NOMO-1 (cell line): ENCODE measurements at regions not wholly inside any gene's neighbourhood (a gene's known extent, or its start where the extent isn't known, plus 50 kb on each side); places are given as distances from the start of the nearest gene placed in this dataset.

ENCODE experiments used
- DNase-seq, 2 experiments: peaks; one replicate each; lab custom pipeline; 2025; ENCODE audit not compliant: unreplicated experiment in 2 of 2; lab: John Stamatoyannopoulos, UW

- DNase-seq: no peak
These were observed 559.9 kb downstream of the PLPP3 start for GRCh38 chr1:56019472-56019871.

DNA sequence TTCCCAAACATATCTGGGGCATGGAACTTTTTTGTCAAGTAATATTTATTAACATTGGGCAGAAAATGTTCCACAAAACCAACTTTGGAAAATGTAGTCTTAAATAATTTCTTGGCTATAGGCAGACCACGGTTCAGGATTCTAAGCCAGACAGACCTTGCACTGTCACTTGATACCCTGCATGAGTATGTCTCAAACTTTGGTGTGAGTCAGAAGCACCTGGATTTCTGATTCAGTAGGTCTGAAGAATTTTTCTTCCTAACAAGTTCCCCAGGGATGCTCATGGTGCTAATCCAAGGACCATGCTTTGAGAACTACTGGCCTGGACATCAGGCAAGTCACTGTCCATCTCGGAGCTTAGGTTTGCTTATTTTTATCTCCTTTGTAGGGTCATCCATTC lies 562.0 kb downstream of the PLPP3 start:
- no peak for DNase-seq

DNA sequence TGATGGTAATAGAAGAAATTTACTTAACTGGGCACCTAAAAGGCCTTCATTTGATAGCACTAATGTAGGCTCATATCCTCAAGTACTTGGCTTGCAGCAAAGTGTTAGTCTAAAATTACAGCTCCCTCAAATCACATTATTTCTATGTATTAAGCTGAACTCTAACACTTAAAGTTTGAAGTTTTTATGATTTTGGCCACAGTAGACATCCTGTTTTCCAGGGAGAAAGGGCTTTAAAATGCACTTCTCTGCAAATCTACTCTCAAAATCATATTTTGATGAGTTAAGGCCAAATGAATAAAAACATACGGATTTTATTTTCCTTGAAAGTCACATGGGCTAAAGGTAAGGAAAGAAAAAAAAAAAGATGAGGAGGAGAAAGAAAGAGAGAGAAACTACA lies 575.5 kb downstream of the PLPP3 start:
- DNase-seq: no peak

- DNase-seq: no peak
These were observed 577.1 kb downstream of the PLPP3 start for GRCh38 chr1:56002231-56002630.

DNA sequence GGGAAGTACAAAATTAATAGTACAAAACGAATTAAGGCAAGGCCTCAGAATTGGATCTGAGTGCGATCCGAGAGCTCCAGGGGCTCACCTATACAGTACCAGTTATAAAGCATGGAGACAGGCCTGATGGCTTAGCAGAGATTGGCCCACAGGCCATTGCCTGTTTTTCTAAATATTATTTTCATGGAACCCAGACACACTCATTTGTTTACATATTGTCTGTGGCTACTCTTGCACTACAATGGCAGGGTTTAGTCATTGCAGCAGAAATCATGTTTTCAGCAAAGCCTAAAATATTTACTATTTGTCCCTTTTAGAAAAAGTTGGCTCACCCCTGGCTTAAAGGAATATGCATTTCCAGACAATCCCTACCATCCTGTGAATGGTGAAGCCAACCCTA lies 578.9 kb downstream of the PLPP3 start:
- no peak for DNase-seq

DNA sequence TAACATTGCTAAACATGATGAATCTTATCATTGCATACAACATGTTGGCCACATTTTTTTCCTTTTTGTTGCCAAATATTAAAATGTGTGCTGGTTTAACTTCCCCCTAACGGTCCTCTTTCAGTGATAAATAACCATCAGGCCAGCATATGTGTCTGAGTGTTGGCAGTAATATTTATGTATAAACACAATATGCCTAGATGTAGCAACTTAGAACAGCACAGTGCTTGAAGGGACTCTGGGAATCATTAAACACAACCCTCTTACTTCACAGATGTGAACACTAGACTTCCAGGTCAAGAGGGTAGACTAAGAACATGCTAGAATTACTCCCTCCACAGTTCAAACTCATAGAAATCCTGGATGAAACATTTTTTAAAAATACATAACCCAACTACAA lies 581.8 kb downstream of the PLPP3 start:
- DNase-seq: no peak

- no peak for DNase-seq
These were observed 585.6 kb downstream of the PLPP3 start for GRCh38 chr1:55993646-55994318.

DNA sequence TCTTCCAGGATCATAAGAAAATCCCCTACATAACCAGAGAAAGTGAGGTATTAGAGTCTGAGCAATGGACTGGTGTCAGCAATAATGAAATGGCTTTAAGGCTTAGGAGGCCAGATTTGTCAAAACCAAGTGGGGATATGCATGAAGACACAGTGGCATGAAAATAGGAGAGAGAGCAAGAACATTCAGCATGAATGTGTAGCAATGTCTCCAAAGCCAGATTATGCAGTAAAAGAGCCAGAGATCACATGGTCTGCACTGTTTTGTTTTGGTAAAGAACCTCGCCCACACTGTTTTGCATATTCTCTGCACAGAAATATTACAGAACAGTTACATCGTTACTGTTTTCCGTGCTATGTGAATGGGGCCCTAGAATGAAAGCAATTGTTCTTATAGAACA lies 589.4 kb downstream of the PLPP3 start:
- DNase-seq: no peak

DNA sequence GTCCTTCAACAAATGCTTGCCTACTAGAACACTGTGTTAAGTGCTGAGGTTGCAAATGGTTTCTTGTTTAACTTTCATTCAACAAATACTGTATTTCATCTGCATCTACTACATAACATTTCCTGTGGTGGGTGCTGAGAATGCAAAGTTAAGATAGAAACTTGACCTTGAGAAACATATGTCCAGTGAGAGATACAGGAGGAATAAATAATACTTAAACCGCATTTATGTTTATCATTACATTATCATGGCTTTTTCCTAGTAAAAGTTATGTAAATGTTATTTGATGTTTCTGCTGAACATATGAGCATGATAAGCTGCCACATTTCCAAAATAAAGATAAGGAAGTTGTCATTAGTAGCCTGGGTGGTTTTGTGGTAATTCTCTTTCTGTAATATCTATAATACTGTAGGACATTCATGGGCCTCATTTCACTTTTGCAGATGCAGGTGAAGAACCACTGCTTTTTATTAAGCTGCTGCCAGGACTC lies 590.4 kb downstream of the PLPP3 start:
- no peak for DNase-seq

- DNase-seq: no peak
These were observed 591.7 kb downstream of the PLPP3 start for GRCh38 chr1:55987491-55988249.

DNA sequence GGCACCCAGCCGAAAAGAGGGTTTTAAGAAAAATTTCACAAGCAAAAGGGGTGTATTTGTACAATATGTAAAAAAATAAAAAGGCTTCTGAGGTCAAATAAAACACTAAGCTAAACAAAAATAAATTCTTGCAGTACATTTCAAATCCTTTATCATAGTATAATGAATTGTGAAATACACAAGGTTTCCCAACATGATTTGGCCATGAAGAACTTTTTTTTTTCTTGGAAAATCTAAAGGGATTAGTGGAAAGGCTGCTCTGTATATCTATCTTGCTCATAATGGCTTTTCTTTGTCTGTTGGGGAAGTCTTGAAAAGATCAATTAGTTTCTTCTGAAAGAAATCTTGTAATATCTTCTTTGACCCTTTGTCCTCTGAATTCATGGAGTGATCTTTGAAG lies 593.4 kb downstream of the PLPP3 start:
- no peak for DNase-seq

- DNase-seq: no peak
These were observed 598.2 kb downstream of the PLPP3 start for GRCh38 chr1:55981010-55981650.

DNA sequence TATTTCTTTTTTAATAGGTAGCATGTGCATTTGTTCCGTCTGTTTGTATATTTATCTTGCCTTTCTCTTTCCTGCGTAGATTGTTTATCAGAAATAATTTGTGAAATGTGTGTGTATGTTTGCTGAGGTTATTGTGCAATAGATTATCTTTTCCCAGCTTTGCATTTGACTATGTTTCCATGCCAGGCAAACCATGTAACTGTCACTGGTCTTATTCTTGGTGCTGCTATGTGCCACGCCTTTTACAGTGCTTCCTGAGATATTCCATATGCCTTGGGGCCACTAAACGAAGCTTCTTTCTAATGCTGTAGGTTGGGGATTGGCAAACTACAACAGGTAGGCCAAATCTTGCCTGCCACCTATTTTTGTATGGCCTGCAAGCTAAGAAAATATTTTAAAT lies 598.8 kb downstream of the PLPP3 start:
- DNase-seq: no peak

DNA sequence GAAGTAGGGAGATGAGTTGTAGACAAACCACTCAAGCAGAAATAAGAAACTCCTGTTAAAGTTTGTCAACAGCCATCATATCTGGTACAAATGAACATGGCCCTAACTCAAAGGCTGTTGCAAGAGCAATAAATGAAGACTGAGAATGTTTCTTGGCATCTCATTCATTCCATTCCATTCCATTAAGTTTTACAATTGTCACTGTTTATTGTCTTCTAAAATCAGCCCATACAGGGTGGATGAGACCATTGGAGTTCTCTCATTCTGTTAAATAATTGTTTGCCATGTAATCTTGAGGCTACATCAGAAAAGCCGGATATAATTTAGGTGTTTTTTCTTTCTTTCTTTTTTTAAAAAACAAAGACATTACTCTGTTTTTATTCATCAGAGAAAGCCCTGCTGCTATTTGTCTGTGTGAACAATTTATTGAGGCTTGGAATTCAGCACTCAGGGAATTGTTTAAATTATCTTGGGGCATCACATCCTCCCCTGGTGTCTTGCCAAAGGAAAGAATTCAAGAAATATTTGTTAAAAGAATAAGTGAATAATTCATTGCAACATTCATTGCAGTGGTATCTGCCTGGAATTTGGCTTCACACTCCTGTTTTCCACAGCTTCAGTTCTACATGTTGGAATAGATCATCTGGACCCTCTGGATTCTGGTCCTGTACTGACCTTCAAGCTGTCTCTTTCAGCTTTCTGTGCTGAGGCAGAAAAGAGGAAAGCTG lies 604.5 kb downstream of the PLPP3 start:
- no peak for DNase-seq

GRCh38 chr1:55970526-55971110 lies 608.7 kb downstream of the PLPP3 start:
- DNase-seq: no peak

GRCh38 chr1:55969322-55969721 lies 610.0 kb downstream of the PLPP3 start:
- no peak for DNase-seq

DNA sequence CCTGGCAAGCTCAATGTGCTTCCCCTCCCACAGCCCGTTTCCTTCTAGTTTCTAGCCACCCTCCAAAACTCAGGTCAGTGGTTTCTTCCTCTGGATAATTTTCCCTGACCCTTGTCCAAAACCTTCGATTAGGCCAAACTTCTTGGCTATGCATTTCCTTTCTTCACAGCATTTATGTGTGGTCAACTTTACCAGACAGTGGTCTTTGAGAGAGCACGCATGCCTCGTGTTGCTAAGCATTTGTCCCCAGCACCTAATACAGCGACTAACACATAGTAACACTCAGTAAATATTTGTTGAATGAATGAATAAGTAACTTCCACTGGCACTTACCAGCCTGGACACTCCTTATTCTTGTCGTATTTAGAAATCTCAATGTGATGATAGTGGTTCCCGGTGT lies 610.7 kb downstream of the PLPP3 start:
- DNase-seq: no peak

- DNase-seq: no peak
These were observed 613.3 kb downstream of the PLPP3 start for GRCh38 chr1:55965981-55966461.

DNA sequence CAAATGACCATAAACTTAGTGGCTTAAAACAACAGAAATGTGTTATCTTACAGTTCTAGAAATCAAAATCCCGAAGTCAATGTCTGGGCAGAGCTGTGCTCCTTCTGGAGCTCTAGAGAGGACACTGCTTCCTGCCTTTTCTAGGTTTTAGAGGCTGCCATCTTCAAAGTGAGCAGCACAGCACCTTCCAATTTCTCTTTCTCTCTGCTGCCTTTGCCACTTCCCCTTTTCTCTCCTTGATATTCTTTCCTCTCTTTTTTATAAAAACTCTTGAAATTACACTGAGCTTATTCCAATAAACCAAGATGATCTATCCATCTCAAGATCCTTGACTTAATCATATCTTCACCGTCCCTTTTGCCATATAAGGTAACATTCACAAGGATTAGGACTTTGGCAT lies 616.9 kb downstream of the PLPP3 start:
- no peak for DNase-seq

DNA sequence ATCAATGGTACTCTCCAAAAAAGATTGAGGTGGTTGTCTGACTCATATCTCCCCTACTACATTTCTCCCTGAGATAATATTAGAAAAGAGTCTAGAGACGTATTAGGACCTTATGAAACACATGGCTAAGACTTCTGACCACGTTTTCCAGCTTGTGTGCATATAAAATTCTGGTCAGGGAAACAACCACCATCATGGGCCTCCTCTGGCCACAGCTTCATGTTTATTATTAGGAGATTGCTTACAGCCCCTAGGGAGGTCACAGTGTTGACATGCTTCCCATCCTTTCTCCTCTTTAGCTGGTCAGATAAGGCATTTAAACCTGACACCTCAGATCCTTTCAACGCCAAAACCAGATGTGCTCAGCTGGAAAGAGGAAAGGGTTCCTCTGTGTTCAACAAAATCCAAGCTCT lies 620.2 kb downstream of the PLPP3 start:
- no peak for DNase-seq

DNA sequence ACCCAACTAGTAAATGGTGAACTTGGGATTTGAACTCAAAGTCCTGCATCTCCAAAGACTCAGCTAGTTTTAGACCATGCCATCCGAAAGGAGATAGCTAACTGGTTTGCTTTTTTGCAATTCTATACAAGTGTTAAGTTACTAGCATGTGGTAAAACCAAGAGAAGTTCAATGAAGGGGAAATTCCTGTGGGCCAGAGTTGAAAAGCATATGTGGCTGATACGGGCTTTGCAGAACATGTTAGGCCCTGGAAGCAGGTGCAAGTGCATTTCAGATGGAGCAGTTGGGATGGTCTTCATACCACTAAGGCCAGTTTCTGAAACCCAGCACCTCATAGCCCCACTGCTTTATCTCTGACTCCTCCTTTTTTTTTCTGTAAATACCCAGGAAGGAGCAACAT lies 620.9 kb downstream of the PLPP3 start:
- DNase-seq: no peak
